Hepatocyte (in vitro differentiated cells): ENCODE measurements at regions not wholly inside any gene's neighbourhood (a gene's known extent, or its start where the extent isn't known, plus 50 kb on each side); places are given as distances from the start of the nearest gene placed in this dataset.

ENCODE experiments used
- DNase-seq: peaks from one replicate; pipeline ENCODE4 v3.0.0-alpha.2; 2016; ENCODE audit warnings: low spot score
- H2AFZ ChIP-seq: fragments of 200-600 bp; sonication (generic); 2 replicates; pipeline ENCODE4 v1.6.0; 2016; ENCODE audit warnings: antibody characterized with exemption, mild to moderate bottlenecking
- H3K27ac ChIP-seq: fragments of 200-600 bp; sonication (generic); 2 replicates; pipeline ENCODE4 v1.5.1; 2016; ENCODE audit warnings: mild to moderate bottlenecking
- H3K27me3 ChIP-seq: fragments of 200-600 bp; sonication (generic); 2 replicates; pipeline ENCODE4 v1.6.1; 2016
- H3K36me3 ChIP-seq: fragments of 200-600 bp; sonication (generic); replicated peaks from 2 replicates; pipeline ENCODE4 v1.5.1; 2016; ENCODE audit warnings: low read depth; ENCODE audit not compliant: insufficient read depth
- H3K4me1 ChIP-seq: fragments of 200-600 bp; sonication (generic); 2 replicates; pipeline ENCODE4 v1.5.1; 2016; ENCODE audit warnings: mild to moderate bottlenecking, moderate library complexity; ENCODE audit not compliant: insufficient read depth
- H3K4me2 ChIP-seq: fragments of 200-600 bp; sonication (generic); 2 replicates; pipeline ENCODE4 v1.6.0; 2016
- H3K4me3 ChIP-seq: fragments of 200-600 bp; sonication (generic); 2 replicates; pipeline ENCODE4 v1.5.1; 2016; ENCODE audit warnings: mild to moderate bottlenecking
- H3K79me2 ChIP-seq: fragments of 200-600 bp; sonication (generic); 2 replicates; pipeline ENCODE4 v1.6.0; 2017; ENCODE audit warnings: mild to moderate bottlenecking
- H3K9me2 ChIP-seq: fragments of 200-600 bp; sonication (generic); replicated peaks from 2 replicates; pipeline ENCODE4 v1.6.0; 2017; ENCODE audit warnings: mild to moderate bottlenecking; ENCODE audit not compliant: insufficient read depth
- H3K9me3 ChIP-seq: fragments of 200-600 bp; sonication (generic); 2 replicates; pipeline ENCODE4 v1.5.1; 2016; ENCODE audit warnings: low read depth, mild to moderate bottlenecking
- H4K20me1 ChIP-seq: fragments of 200-600 bp; sonication (generic); 2 replicates; pipeline ENCODE4 v1.6.0; 2016; ENCODE audit warnings: mild to moderate bottlenecking; ENCODE audit not compliant: insufficient read depth, poor library complexity, severe bottlenecking
- CTCF ChIP-seq: fragments of 200-600 bp; sonication (generic); IDR thresholded peaks from 2 replicates; pipeline ENCODE4 v1.5.1; 2016; ENCODE audit warnings: antibody characterized with exemption, mild to moderate bottlenecking; ENCODE audit not compliant: poor library complexity
- EZH2 ChIP-seq: fragments of 200-600 bp; sonication (generic); IDR thresholded peaks from 2 replicates; pipeline ENCODE4 v1.6.1; 2016; ENCODE audit warnings: antibody characterized with exemption, mild to moderate bottlenecking, borderline replicate concordance
- EZH2phosphoT487 ChIP-seq: fragments of 200-600 bp; sonication (generic); IDR thresholded peaks from one replicate; pipeline ENCODE4 v1.6.1; 2018; ENCODE audit warnings: antibody characterized with exemption, mild to moderate bottlenecking, low read depth, moderate library complexity; ENCODE audit not compliant: unreplicated experiment, severe bottlenecking
- WGBS: methylation state at CpG from one replicate; pipeline ENCODE4 v1.1.6; 2016; ENCODE audit warnings: low lambda C conversion rate; ENCODE audit errors: missing lambda C conversion rate; 5-methylcytosine and 5-hydroxymethylcytosine counted together

GRCh38 chr3:166663194-166663593 lies 716.9 kb downstream of the ZBBX start:
- no peaks in the 10 kb centered on the region for H3K4me1 ChIP-seq
- H3K79me2 ChIP-seq = no peaks in the 10 kb centered on the region
- H3K27me3 ChIP-seq = no peaks in the 10 kb centered on the region
- DNase-seq = no peak
- TF ChIP-seq EZH2phosphoT487 (no peak), CTCF (no peak), EZH2 (no peak)
- no peak overlapping the region for H3K27ac ChIP-seq
- H3K4me2 ChIP-seq = no peak overlapping the region
- no peak overlapping the region for H2AFZ ChIP-seq
- WGBS = 93% methylated on average over 1 of the region's 1 CpG
- H4K20me1 ChIP-seq = no peaks in the 10 kb centered on the region
- no peaks in the 10 kb centered on the region for H3K9me2 ChIP-seq
- H3K4me3 ChIP-seq = no peak overlapping the region
- H3K36me3 ChIP-seq = no peaks in the 10 kb centered on the region
- H3K9me3 ChIP-seq = no peaks in the 10 kb centered on the region

- Histone ChIP-seq H3K4me2 (no peak overlapping the region), H3K9me3 (no peaks in the 10 kb centered on the region), H3K9me2 (no peaks in the 10 kb centered on the region), H4K20me1 (no peaks in the 10 kb centered on the region), H3K36me3 (no peaks in the 10 kb centered on the region), H3K79me2 (no peaks in the 10 kb centered on the region), H2AFZ (no peak overlapping the region), H3K27ac (no peak overlapping the region), H3K4me3 (no peak overlapping the region), H3K27me3 (no peaks in the 10 kb centered on the region), H3K4me1 (no peaks in the 10 kb centered on the region)
- WGBS = 74% methylated on average over 1 of the region's 1 CpG
- TF ChIP-seq EZH2 (no peak), CTCF (no peak), EZH2phosphoT487 (no peak)
- no peak for DNase-seq
Observed at GRCh38 chr3:166661621-166662020, 718.5 kb downstream of the ZBBX start.

- H3K9me3 ChIP-seq = no peaks in the 10 kb centered on the region
Observed at GRCh38 chr3:166660962-166661361, 719.1 kb downstream of the ZBBX start.

GRCh38 chr3:166637984-166638530 lies 742.0 kb downstream of the ZBBX start:
- no peaks in the 10 kb centered on the region for H3K79me2 ChIP-seq
- DNase-seq = no peak
- H3K27ac ChIP-seq = no peak overlapping the region
- no peaks in the 10 kb centered on the region for H3K9me3 ChIP-seq
- no peaks in the 10 kb centered on the region for H3K27me3 ChIP-seq
- no peak for TF ChIP-seq EZH2phosphoT487
- WGBS = 87% methylated on average over 3 of the region's 3 CpGs
- no peaks in the 10 kb centered on the region for H3K36me3 ChIP-seq
- H3K9me2 ChIP-seq = no peaks in the 10 kb centered on the region
- no peak overlapping the region for H3K4me3 ChIP-seq
- H2AFZ ChIP-seq = no peak overlapping the region
- H4K20me1 ChIP-seq = no peaks in the 10 kb centered on the region
- no peak overlapping the region for H3K4me2 ChIP-seq
- no peaks in the 10 kb centered on the region for H3K4me1 ChIP-seq

More at GRCh38 chr3:166660962-166661361, 719.1 kb downstream of the ZBBX start:
- H3K27me3 ChIP-seq = no peaks in the 10 kb centered on the region
- no peak overlapping the region for H3K4me3 ChIP-seq
- H2AFZ ChIP-seq = no peak overlapping the region
- no peak overlapping the region for H3K4me2 ChIP-seq
- H3K79me2 ChIP-seq = no peaks in the 10 kb centered on the region
- H3K4me1 ChIP-seq = no peaks in the 10 kb centered on the region
- no peaks in the 10 kb centered on the region for H4K20me1 ChIP-seq
- no peaks in the 10 kb centered on the region for H3K9me2 ChIP-seq
- no peaks in the 10 kb centered on the region for H3K36me3 ChIP-seq
- no peak for TF ChIP-seq EZH2
- no peak overlapping the region for H3K27ac ChIP-seq
- DNase-seq = no peak
